Astrocyte (in vitro differentiated cells and primary cell): ENCODE measurements at regions not wholly inside any gene's neighbourhood (a gene's known extent, or its start where the extent isn't known, plus 50 kb on each side); places are given as distances from the start of the nearest gene placed in this dataset.

ENCODE experiments used
- DNase-seq: peaks from one replicate; pipeline ENCODE4 v3.0.0-alpha.2; 2010; ENCODE audit warnings: low read depth
- FAIRE-seq: peaks from 2 replicates; lab custom pipeline; 2011; peaks lifted over from hg19 to GRCh38; lab: Jason Lieb, UNC
- H2AFZ ChIP-seq: 2 replicates; pipeline ENCODE4 v1.6.0; 2012; ENCODE audit warnings: low read depth, low read length, inconsistent platforms
- H3K27ac ChIP-seq: 2 replicates; pipeline ENCODE4 v1.5.1; 2011; ENCODE audit warnings: low read depth, low read length, inconsistent platforms
- H3K27me3 ChIP-seq: 2 replicates; pipeline ENCODE4 v1.6.0; 2011; ENCODE audit warnings: low read length, inconsistent platforms; ENCODE audit not compliant: insufficient read depth
- H3K36me3 ChIP-seq: 2 replicates; pipeline ENCODE4 v1.5.1; 2011; ENCODE audit warnings: low read length, inconsistent platforms; ENCODE audit not compliant: insufficient read depth
- H3K4me1 ChIP-seq: 2 replicates; pipeline ENCODE4 v1.5.1; 2011; ENCODE audit warnings: low read length, inconsistent platforms; ENCODE audit not compliant: insufficient read depth
- H3K4me2 ChIP-seq: 2 replicates; pipeline ENCODE4 v1.6.0; 2012; ENCODE audit warnings: low read length, inconsistent platforms
- H3K4me3 ChIP-seq: 2 replicates; pipeline ENCODE4 v1.5.1; 2011; ENCODE audit warnings: low read depth, mild to moderate bottlenecking, low read length, inconsistent platforms; ENCODE audit not compliant: insufficient read depth
- H3K79me2 ChIP-seq: 2 replicates; pipeline ENCODE4 v1.6.0; 2012; ENCODE audit warnings: mild to moderate bottlenecking, low read length, inconsistent platforms; ENCODE audit not compliant: insufficient read depth
- H3K9ac ChIP-seq: 2 replicates; pipeline ENCODE4 v1.6.0; 2012; ENCODE audit warnings: mild to moderate bottlenecking, low read length, inconsistent platforms
- H3K9me3 ChIP-seq: 2 replicates; pipeline ENCODE4 v1.5.1; 2012; ENCODE audit warnings: low read depth, mild to moderate bottlenecking, low read length, inconsistent platforms; ENCODE audit not compliant: insufficient read depth
- H4K20me1 ChIP-seq: 2 replicates; pipeline ENCODE4 v1.6.0; 2012; ENCODE audit warnings: low read length, inconsistent platforms; ENCODE audit not compliant: insufficient read depth
- H3K27ac Mint-ChIP-seq: one replicate; pipeline ENCODE4 v1.8.0; 2021; ENCODE audit warnings: mild to moderate bottlenecking, mixed read lengths; ENCODE audit not compliant: unreplicated experiment
- H3K27me3 Mint-ChIP-seq: one replicate; pipeline ENCODE4 v1.8.0; 2021; ENCODE audit warnings: low read depth, mixed read lengths; ENCODE audit not compliant: unreplicated experiment
- H3K36me3 Mint-ChIP-seq: one replicate; pipeline ENCODE4 v1.8.0; 2021; ENCODE audit warnings: low read depth, mixed read lengths; ENCODE audit not compliant: unreplicated experiment
- H3K4me1 Mint-ChIP-seq: one replicate; pipeline ENCODE4 v1.8.0; 2021; ENCODE audit warnings: low read depth, mixed read lengths; ENCODE audit not compliant: unreplicated experiment
- H3K4me3 Mint-ChIP-seq: one replicate; pipeline ENCODE4 v1.8.0; 2021; ENCODE audit warnings: mild to moderate bottlenecking, moderate library complexity, mixed read lengths; ENCODE audit not compliant: unreplicated experiment
- H3K9me3 Mint-ChIP-seq: one replicate; pipeline ENCODE4 v1.8.0; 2021; ENCODE audit warnings: mild to moderate bottlenecking, mixed read lengths; ENCODE audit not compliant: unreplicated experiment
- EZH2 ChIP-seq: IDR thresholded peaks from 2 replicates; pipeline ENCODE4 v1.6.1; 2012; ENCODE audit warnings: mild to moderate bottlenecking, low read length, inconsistent platforms; ENCODE audit not compliant: insufficient read depth
- TF ChIP-seq, protein P1 (sequence below): IDR thresholded peaks from 2 replicates; pipeline ENCODE4 v1.5.1; 2011; ENCODE audit warnings: low read depth, mild to moderate bottlenecking, inconsistent platforms, low read length, moderate library complexity; ENCODE audit not compliant: insufficient read depth

DNA sequence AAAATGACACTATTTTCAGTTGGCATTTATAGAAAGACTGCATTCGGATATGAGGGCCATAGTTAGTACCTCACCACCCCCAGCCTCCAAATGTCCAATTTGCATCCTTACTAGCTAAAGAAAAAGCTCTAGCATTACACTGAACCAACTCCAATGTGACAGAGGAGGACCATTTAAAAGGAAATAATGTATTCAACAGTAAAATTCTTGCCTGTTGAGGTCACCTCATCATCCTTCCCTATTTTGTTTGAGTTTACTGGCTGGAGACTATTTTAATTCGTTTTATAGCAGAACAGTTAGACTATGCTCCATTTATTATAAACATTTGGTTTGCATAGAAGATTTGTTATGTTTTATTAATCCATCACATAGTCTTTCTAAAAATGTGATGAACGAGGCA, 88.2 kb upstream of the PPARGC1A start:
- Histone ChIP-seq H3K4me2 (no peak overlapping the region), H3K27ac (no peak overlapping the region), H2AFZ (no peak overlapping the region), H3K36me3 (no peaks in the 10 kb centered on the region), H3K27me3 (no peaks in the 10 kb centered on the region), H3K9me3 (no peaks in the 10 kb centered on the region), H3K4me3 (no peak overlapping the region), H4K20me1 (no peaks in the 10 kb centered on the region), H3K9ac (no peak overlapping the region), H3K4me1 (no peaks in the 10 kb centered on the region), H3K79me2 (no peaks in the 10 kb centered on the region)
- peak; percentile 33 for DNase-seq
- FAIRE-seq = no peak
- Mint-ChIP-seq H3K27ac (no peak overlapping the region), H3K27me3 (peaks cover 1% of the 10 kb centered on the region), H3K36me3 (no peaks in the 10 kb centered on the region), H3K9me3 (no peaks in the 10 kb centered on the region), H3K4me3 (no peak overlapping the region), H3K4me1 (peaks cover 17% of the 10 kb centered on the region)
- no peak for TF ChIP-seq EZH2
- TF ChIP-seq, protein P1, sequence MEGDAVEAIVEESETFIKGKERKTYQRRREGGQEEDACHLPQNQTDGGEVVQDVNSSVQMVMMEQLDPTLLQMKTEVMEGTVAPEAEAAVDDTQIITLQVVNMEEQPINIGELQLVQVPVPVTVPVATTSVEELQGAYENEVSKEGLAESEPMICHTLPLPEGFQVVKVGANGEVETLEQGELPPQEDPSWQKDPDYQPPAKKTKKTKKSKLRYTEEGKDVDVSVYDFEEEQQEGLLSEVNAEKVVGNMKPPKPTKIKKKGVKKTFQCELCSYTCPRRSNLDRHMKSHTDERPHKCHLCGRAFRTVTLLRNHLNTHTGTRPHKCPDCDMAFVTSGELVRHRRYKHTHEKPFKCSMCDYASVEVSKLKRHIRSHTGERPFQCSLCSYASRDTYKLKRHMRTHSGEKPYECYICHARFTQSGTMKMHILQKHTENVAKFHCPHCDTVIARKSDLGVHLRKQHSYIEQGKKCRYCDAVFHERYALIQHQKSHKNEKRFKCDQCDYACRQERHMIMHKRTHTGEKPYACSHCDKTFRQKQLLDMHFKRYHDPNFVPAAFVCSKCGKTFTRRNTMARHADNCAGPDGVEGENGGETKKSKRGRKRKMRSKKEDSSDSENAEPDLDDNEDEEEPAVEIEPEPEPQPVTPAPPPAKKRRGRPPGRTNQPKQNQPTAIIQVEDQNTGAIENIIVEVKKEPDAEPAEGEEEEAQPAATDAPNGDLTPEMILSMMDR = no peak

DNA sequence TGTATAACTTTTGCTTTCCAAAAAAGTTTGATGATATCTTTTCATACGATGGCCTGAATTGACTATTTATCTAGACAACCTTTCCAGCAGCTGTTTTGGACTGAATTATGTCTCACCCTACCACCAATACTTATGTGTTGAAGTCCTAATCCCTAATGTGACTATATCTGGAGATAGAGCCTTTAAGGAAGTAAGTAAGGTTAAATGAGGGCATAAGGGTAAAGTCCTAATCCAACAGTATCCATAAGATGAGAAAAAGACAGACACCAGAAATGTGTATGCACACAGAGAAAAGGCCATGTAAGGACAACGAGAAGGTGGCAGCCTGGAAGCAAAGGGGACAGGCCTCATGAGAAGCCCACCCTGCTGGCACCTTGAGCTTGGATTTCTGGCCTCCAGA, 86.6 kb upstream of the PPARGC1A start:
- H3K4me1 ChIP-seq = no peaks in the 10 kb centered on the region
- TF ChIP-seq, protein P1 = no peak
- TF ChIP-seq EZH2 = no peak
- H3K4me1 Mint-ChIP-seq = peaks cover 14% of the 10 kb centered on the region
- no peaks in the 10 kb centered on the region for H3K27me3 ChIP-seq
- H3K27me3 Mint-ChIP-seq = peaks cover 1% of the 10 kb centered on the region
- H3K9me3 ChIP-seq = no peaks in the 10 kb centered on the region
- no peak overlapping the region for H3K4me3 ChIP-seq
- H3K9ac ChIP-seq = no peak overlapping the region
- FAIRE-seq = no peak
- H3K9me3 Mint-ChIP-seq = no peaks in the 10 kb centered on the region
- no peak overlapping the region for H3K4me3 Mint-ChIP-seq
- no peak overlapping the region for H3K27ac Mint-ChIP-seq
- H4K20me1 ChIP-seq = no peaks in the 10 kb centered on the region
- no peaks in the 10 kb centered on the region for H3K79me2 ChIP-seq
- H3K36me3 ChIP-seq = no peaks in the 10 kb centered on the region
- no peaks in the 10 kb centered on the region for H3K36me3 Mint-ChIP-seq
- no peak overlapping the region for H3K27ac ChIP-seq
- H3K4me2 ChIP-seq = no peak overlapping the region
- H2AFZ ChIP-seq = no peak overlapping the region
- no peak for DNase-seq

DNA sequence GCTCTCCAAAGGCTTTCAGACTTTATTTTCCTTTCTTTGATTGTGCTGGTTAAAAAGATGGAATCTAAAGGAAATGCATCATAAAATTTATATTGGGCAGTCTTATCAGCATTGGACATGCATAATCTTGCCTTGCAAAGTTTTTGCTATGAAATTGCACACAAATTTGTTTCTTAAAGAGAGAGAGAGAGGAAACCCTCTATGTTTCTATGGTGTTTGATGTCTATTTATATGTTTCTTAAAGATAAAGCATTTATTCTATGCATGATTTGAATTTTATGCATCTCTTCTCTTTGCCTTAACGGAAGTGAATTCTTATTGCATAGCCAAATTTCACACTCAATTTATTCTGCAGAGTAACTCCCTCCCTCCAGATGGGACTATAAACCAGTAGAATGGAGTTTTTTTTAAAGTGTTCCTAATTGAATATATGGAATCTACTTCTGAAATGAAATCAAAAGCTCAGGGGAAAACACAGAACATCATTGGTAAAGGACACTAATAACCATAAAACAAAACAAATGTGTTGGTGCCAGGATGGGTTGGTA, 83.5 kb upstream of the PPARGC1A start:
- no peak overlapping the region for H3K4me2 ChIP-seq

More for the DNA sequence above, 83.5 kb upstream of the PPARGC1A start:
- Histone ChIP-seq H3K27me3 (no peaks in the 10 kb centered on the region), H4K20me1 (no peaks in the 10 kb centered on the region), H3K9me3 (no peaks in the 10 kb centered on the region), H3K4me1 (no peaks in the 10 kb centered on the region), H3K27ac (no peak overlapping the region), H3K79me2 (no peaks in the 10 kb centered on the region), H3K36me3 (no peaks in the 10 kb centered on the region), H3K4me3 (no peak overlapping the region), H2AFZ (no peak overlapping the region), H3K9ac (no peak overlapping the region)
- DNase-seq (no peak), FAIRE-seq (no peak)
- peaks cover 15% of the 10 kb centered on the region for H3K4me1 Mint-ChIP-seq
- no peak overlapping the region for H3K4me3 Mint-ChIP-seq
- TF ChIP-seq, protein P1 = no peak
- no peak for TF ChIP-seq EZH2
- no peaks in the 10 kb centered on the region for H3K9me3 Mint-ChIP-seq
- no peaks in the 10 kb centered on the region for H3K36me3 Mint-ChIP-seq
- H3K27ac Mint-ChIP-seq = no peak overlapping the region
- peaks cover 1% of the 10 kb centered on the region for H3K27me3 Mint-ChIP-seq
